ENCODE measurements at regions not wholly inside any gene's neighbourhood (a gene's known extent, or its start where the extent isn't known, plus 50 kb on each side); places are given as distances from the start of the nearest gene placed in this dataset.

GRCh38 chr16:64217789-64218535, 903.9 kb downstream of the CDH11 start:
- Histone ChIP-seq H3K36me3 (ENCODE audit: control insufficient read depth in 2 of 2, extremely low read depth in 1 of 2, insufficient read depth in 2 of 2, low read length in 2 of 2) (no peaks in the 10 kb centered on the region), H4K20me1 (ENCODE audit: control insufficient read depth, extremely low read depth, insufficient read depth, low read length) (no peaks in the 10 kb centered on the region), H3K79me2 (ENCODE audit: control insufficient read depth, insufficient read depth, low read length) (no peaks in the 10 kb centered on the region), H3K9ac (ENCODE audit: control insufficient read depth, extremely low read depth, insufficient read depth, low read length) (no peak overlapping the region), H3K4me3 (ENCODE audit: control insufficient read depth in 2 of 3, extremely low read depth in 1 of 3, insufficient read depth in 2 of 3, low read depth in 1 of 3, low read length in 3 of 3) (no peak overlapping the region), H3K27me3 (ENCODE audit: control insufficient read depth, extremely low read depth, insufficient read depth, low read length) (no peaks in the 10 kb centered on the region), H3K27ac (ENCODE audit: control insufficient read depth, insufficient read depth, low read length) (no peak overlapping the region), H3K9me1 (ENCODE audit: control insufficient read depth, extremely low read depth, insufficient read depth, low read length) (no peaks in the 10 kb centered on the region), H3K9me3 (ENCODE audit: control insufficient read depth, low read depth, low read length) (no peaks in the 10 kb centered on the region), H3K4me2 (ENCODE audit: control insufficient read depth, extremely low read depth, insufficient read depth, low read depth, low read length) (no peak overlapping the region), H2AFZ (ENCODE audit: control insufficient read depth, low read length) (no peak overlapping the region), H3K4me1 (ENCODE audit: control insufficient read depth, extremely low read depth, insufficient read depth, low read length) (no peaks in the 10 kb centered on the region)
- TF ChIP-seq EZH2 (IDR thresholded peaks at IDR 0.05; ENCODE audit: low read length) (no peak), CTCF (optimal IDR thresholded peaks at IDR 0.05 in 1 of 3, IDR thresholded peaks at IDR 0.05 in 1 of 3, conservative IDR thresholded peaks at IDR 0.05 in 1 of 3; ENCODE audit: extremely low read depth in 1 of 3, insufficient read depth in 2 of 3, low read length in 3 of 3) (no peak)
- dilution Hi-C loops (cut with MboI; ENCODE audit: extremely low pct_ligation_motif_present, low sequenced_read_pairs) = no loop called here
- no peak for DNase-seq (ENCODE audit: low read depth, low spot score)
- no peak for FAIRE-seq

- dilution Hi-C loops (cut with MboI; ENCODE audit: extremely low pct_ligation_motif_present, low sequenced_read_pairs) = no loop called here
- no peaks in the 10 kb centered on the region for H3K9me3 ChIP-seq (ENCODE audit: control insufficient read depth, low read depth, low read length)
- H3K4me1 ChIP-seq (ENCODE audit: control insufficient read depth, extremely low read depth, insufficient read depth, low read length) = no peaks in the 10 kb centered on the region
- H3K36me3 ChIP-seq (ENCODE audit: control insufficient read depth in 2 of 2, extremely low read depth in 1 of 2, insufficient read depth in 2 of 2, low read length in 2 of 2) = no peaks in the 10 kb centered on the region
- no peaks in the 10 kb centered on the region for H3K9me1 ChIP-seq (ENCODE audit: control insufficient read depth, extremely low read depth, insufficient read depth, low read length)
- no peaks in the 10 kb centered on the region for H3K27me3 ChIP-seq (ENCODE audit: control insufficient read depth, extremely low read depth, insufficient read depth, low read length)
- no peak overlapping the region for H3K4me3 ChIP-seq (ENCODE audit: control insufficient read depth in 2 of 3, extremely low read depth in 1 of 3, insufficient read depth in 2 of 3, low read depth in 1 of 3, low read length in 3 of 3)
- no peak overlapping the region for H2AFZ ChIP-seq (ENCODE audit: control insufficient read depth, low read length)
- FAIRE-seq = no peak
- no peak for DNase-seq (ENCODE audit: low read depth, low spot score)
- no peaks in the 10 kb centered on the region for H4K20me1 ChIP-seq (ENCODE audit: control insufficient read depth, extremely low read depth, insufficient read depth, low read length)
- H3K9ac ChIP-seq (ENCODE audit: control insufficient read depth, extremely low read depth, insufficient read depth, low read length) = no peak overlapping the region
- H3K79me2 ChIP-seq (ENCODE audit: control insufficient read depth, insufficient read depth, low read length) = no peaks in the 10 kb centered on the region
- H3K27ac ChIP-seq (ENCODE audit: control insufficient read depth, insufficient read depth, low read length) = no peak overlapping the region
- no peak overlapping the region for H3K4me2 ChIP-seq (ENCODE audit: control insufficient read depth, extremely low read depth, insufficient read depth, low read depth, low read length)
- TF ChIP-seq CTCF (optimal IDR thresholded peaks at IDR 0.05 in 1 of 3, IDR thresholded peaks at IDR 0.05 in 1 of 3, conservative IDR thresholded peaks at IDR 0.05 in 1 of 3; ENCODE audit: extremely low read depth in 1 of 3, insufficient read depth in 2 of 3, low read length in 3 of 3) (no peak), EZH2 (IDR thresholded peaks at IDR 0.05; ENCODE audit: low read length) (no peak)
Observed at GRCh38 chr16:64215730-64216129, 906.1 kb downstream of the CDH11 start.

All from keratinocyte (primary cell).